HL-60 (cell line): ENCODE measurements at regions not wholly inside any gene's neighbourhood (a gene's known extent, or its start where the extent isn't known, plus 50 kb on each side); places are given as distances from the start of the nearest gene placed in this dataset.

Experiments
- CTCF ChIP-seq: IDR thresholded peaks from one replicate; pipeline ENCODE4 v1.5.1; 2011; ENCODE audit warnings: low read length, control low read depth, inconsistent platforms; ENCODE audit not compliant: insufficient read depth
- GABPA ChIP-seq: IDR thresholded peaks from 2 replicates; pipeline ENCODE4 v1.6.1; 2012; ENCODE audit warnings: low read depth
- POLR2AphosphoS5 ChIP-seq: IDR thresholded peaks from 2 replicates; pipeline ENCODE4 v1.6.1; 2012; ENCODE audit warnings: low read depth
- SPI1 ChIP-seq: IDR thresholded peaks from 2 replicates; pipeline ENCODE4 v1.6.1; 2012; ENCODE audit warnings: low read depth, mild to moderate bottlenecking, borderline replicate concordance
- TF ChIP-seq, protein P1 (sequence below): IDR thresholded peaks from 2 replicates; pipeline ENCODE4 v1.6.1; 2012; ENCODE audit warnings: low read depth; ENCODE audit not compliant: insufficient replicate concordance

DNA sequence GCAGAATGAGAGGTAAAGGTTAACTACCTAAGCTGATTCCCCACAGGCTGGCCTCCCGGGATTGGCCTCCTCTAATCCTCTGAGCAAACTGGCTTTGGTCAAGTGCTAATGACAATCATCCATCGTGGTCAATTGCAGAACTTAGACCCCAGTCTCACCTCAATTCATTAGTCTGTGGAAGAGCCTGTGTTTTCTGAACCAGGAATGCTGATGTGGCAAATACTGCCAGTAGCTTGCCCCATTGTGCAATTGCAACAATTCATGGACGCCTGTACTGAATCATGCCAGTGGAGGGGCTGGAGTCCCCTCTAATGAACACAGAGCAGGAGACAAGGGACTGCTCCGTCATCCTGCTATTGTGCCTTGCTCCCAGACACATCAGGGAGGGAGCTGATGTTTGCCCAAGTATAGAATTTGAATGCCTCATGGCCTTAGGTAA is 1256.5 kb downstream of the EFNB2 start:
- TF ChIP-seq CTCF (no peak), POLR2AphosphoS5 (no peak), GABPA (no peak), SPI1 (no peak)
- TF ChIP-seq, protein P1, sequence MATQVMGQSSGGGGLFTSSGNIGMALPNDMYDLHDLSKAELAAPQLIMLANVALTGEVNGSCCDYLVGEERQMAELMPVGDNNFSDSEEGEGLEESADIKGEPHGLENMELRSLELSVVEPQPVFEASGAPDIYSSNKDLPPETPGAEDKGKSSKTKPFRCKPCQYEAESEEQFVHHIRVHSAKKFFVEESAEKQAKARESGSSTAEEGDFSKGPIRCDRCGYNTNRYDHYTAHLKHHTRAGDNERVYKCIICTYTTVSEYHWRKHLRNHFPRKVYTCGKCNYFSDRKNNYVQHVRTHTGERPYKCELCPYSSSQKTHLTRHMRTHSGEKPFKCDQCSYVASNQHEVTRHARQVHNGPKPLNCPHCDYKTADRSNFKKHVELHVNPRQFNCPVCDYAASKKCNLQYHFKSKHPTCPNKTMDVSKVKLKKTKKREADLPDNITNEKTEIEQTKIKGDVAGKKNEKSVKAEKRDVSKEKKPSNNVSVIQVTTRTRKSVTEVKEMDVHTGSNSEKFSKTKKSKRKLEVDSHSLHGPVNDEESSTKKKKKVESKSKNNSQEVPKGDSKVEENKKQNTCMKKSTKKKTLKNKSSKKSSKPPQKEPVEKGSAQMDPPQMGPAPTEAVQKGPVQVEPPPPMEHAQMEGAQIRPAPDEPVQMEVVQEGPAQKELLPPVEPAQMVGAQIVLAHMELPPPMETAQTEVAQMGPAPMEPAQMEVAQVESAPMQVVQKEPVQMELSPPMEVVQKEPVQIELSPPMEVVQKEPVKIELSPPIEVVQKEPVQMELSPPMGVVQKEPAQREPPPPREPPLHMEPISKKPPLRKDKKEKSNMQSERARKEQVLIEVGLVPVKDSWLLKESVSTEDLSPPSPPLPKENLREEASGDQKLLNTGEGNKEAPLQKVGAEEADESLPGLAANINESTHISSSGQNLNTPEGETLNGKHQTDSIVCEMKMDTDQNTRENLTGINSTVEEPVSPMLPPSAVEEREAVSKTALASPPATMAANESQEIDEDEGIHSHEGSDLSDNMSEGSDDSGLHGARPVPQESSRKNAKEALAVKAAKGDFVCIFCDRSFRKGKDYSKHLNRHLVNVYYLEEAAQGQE = no peak
